Gastroesophageal sphincter (tissue), 4 donors: ENCODE measurements at regions not wholly inside any gene's neighbourhood (a gene's known extent, or its start where the extent isn't known, plus 50 kb on each side); places are given as distances from the start of the nearest gene placed in this dataset.

Experiments used
- ATAC-seq: fragments of 150-250 bp; one replicate; pipeline ENCODE4 v1.9.1; 2016; ENCODE audit warnings: mild to moderate bottlenecking, moderate library complexity
- H3K27ac ChIP-seq, 4 donors: fragments of 200-600 bp; sonication (generic) in 3 of 4; 1 replicate in 3 of 4; 2 replicates in 1 of 4; pipeline ENCODE4 v1.5.1; 2016 to 2019
- H3K27me3 ChIP-seq: fragments of 200-600 bp; sonication (generic); one replicate; pipeline ENCODE4 v1.5.1; 2019
- H3K36me3 ChIP-seq, 2 donors: fragments of 200-600 bp; sonication (generic); one replicate each; pipeline ENCODE4 v1.5.1; 2019; ENCODE audit warnings: control low read depth in 1 of 2
- H3K4me1 ChIP-seq, 3 donors: fragments of 200-600 bp; sonication (generic); 1 replicate in 2 of 3; 2 replicates in 1 of 3; pipeline ENCODE4 v1.5.1; 2016 to 2019; ENCODE audit warnings: control low read depth in 2 of 3
- H3K4me3 ChIP-seq, 2 donors: fragments of 200-600 bp; sonication (generic); one replicate each; pipeline ENCODE4 v1.5.1; 2019; ENCODE audit warnings: mild to moderate bottlenecking in 1 of 2, moderate library complexity in 1 of 2
- H3K9me3 ChIP-seq, 3 donors: fragments of 200-600 bp; sonication (generic); one replicate each; pipeline ENCODE4 v1.5.1; 2017 to 2019; ENCODE audit warnings: control low read depth in 2 of 3
- EP300 ChIP-seq: sonication (generic); formaldehyde crosslinking; IDR thresholded peaks from one replicate; pipeline ENCODE4 v1.6.1; 2017; ENCODE audit warnings: antibody characterized with exemption, mild to moderate bottlenecking
- POLR2A ChIP-seq, 2 donors: fragments of 450-650 bp; IDR thresholded peaks; one replicate each; pipeline ENCODE4 v1.6.1; 2017; ENCODE audit warnings: antibody characterized with exemption in 2 of 2, mild to moderate bottlenecking in 2 of 2, moderate library complexity in 1 of 2
- POLR2AphosphoS5 ChIP-seq: sonication (generic); formaldehyde crosslinking; IDR thresholded peaks from one replicate; pipeline ENCODE4 v1.6.1; 2017; ENCODE audit warnings: antibody characterized with exemption
- WGBS, 2 donors: methylation state at CpG; one replicate each; pipeline ENCODE4 v1.1.5; 2018; ENCODE audit warnings: low coverage in 1 of 2; 5-methylcytosine and 5-hydroxymethylcytosine counted together
- TF ChIP-seq, protein P1 (sequence below), 4 experiments: fragments of 200-600 bp in 2 of 4; fragments of 450-650 bp in 2 of 4; sonication (generic) in 1 of 4; IDR thresholded peaks; one replicate each; pipeline ENCODE4 v1.5.1; 2017 to 2019; ENCODE audit warnings: antibody characterized with exemption in 4 of 4, mild to moderate bottlenecking in 2 of 4, moderate library complexity in 2 of 4

- WGBS, 2 donors: 51 to 64% methylated on average over 4 to 5 of the region's 5 CpGs
- H3K27me3 ChIP-seq: no peaks in the 10 kb centered on the region
- H3K4me1 ChIP-seq: peaks cover 0 to 64% (median 6%) of the 10 kb centered on the region in 3 donors
- no peaks in the 10 kb centered on the region for H3K36me3 ChIP-seq
- H3K4me3 ChIP-seq: no peak overlapping the region
- H3K9me3 ChIP-seq: no peaks in the 10 kb centered on the region
- ATAC-seq: peak; percentile 16
- peak overlapping the region in 3 of 4 donors; percentile 47 to 62 (median 57) for H3K27ac ChIP-seq
- TF ChIP-seq POLR2AphosphoS5 (peak; percentile 38), POLR2A (IDR thresholded peaks at IDR 0.05) (no peak)
Measured at GRCh38 chr18:10057894-10058791, 144.3 kb downstream of the VAPA start.

DNA sequence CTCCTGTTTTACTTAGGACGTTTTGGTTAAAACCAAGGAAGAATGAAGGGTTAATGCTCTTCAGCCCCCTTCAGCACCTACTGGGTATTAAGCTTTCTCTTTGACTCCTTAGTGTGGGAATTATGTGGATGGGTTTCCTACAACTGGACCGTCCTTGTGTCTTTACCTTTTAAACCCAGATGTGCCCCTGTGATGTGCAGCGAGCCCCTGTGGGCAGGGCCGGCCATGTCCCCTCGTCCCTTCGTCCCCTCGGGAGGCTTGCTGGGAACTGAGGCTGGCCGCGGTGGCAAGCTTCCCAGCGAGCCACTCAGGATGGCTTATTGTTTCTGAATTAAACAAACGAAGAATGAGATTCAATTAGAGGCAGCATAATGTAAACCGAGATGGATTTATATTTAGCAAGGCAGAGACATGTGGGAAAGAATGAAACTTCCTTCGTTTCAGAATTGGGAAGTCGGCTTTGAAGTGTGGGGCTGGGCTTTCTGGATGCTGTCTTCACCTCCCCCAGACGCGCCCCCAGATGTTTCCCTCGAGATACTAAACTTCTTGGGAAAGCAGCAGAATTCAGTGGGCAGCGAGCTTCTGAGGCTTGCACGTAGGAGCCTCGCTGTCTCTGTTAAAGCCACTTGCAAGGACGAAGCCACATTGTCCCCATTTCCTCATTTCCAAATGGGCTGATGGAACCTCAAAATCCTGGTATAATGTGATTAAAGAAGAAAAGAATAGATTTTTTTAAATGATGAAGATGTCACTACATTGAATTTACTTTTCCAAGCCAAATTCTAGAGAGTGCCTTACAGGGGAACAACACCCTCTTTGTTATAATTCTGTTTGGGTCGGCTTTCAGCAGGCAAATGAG, 146.0 kb downstream of the VAPA start:
- WGBS, 2 donors: 34% methylated on average over 8 to 22 of the region's 22 CpGs
- ATAC-seq: no peak
- Histone ChIP-seq H3K36me3 (no peaks in the 10 kb centered on the region), H3K27ac (peak overlapping the region in 3 of 4 donors; percentile 9 to 55 (median 47)), H3K4me3 (peak overlapping the region in 1 of 2 donors; percentile 20), H3K9me3 (no peaks in the 10 kb centered on the region), H3K27me3 (no peaks in the 10 kb centered on the region), H3K4me1 (peaks cover 0 to 62% (median 6%) of the 10 kb centered on the region in 3 donors)
- TF ChIP-seq, protein P1, sequence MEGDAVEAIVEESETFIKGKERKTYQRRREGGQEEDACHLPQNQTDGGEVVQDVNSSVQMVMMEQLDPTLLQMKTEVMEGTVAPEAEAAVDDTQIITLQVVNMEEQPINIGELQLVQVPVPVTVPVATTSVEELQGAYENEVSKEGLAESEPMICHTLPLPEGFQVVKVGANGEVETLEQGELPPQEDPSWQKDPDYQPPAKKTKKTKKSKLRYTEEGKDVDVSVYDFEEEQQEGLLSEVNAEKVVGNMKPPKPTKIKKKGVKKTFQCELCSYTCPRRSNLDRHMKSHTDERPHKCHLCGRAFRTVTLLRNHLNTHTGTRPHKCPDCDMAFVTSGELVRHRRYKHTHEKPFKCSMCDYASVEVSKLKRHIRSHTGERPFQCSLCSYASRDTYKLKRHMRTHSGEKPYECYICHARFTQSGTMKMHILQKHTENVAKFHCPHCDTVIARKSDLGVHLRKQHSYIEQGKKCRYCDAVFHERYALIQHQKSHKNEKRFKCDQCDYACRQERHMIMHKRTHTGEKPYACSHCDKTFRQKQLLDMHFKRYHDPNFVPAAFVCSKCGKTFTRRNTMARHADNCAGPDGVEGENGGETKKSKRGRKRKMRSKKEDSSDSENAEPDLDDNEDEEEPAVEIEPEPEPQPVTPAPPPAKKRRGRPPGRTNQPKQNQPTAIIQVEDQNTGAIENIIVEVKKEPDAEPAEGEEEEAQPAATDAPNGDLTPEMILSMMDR (IDR thresholded peaks at IDR 0.05): no peak
- TF ChIP-seq POLR2A (IDR thresholded peaks at IDR 0.05) (no peak), POLR2AphosphoS5 (peak; percentile 13)

DNA sequence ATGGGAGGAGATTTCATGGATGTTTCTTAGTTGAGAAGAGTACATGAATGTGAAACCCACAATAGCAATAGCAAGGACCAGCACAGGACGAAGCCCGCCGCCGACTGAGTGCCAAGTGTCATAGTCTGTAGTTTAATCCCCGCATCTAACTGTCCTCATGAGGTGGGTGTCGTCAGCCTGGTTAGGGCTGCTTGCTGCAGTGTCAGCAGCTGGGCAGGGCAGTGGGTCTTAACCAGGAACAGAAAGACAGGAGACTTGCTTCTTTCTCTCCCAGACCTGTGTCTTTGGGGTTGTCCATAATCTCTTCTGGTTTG, 146.6 kb downstream of the VAPA start:
- Histone ChIP-seq H3K4me3 (no peak overlapping the region), H3K36me3 (no peaks in the 10 kb centered on the region), H3K4me1 (peaks cover 0 to 62% (median 6%) of the 10 kb centered on the region in 3 donors), H3K27me3 (no peaks in the 10 kb centered on the region), H3K27ac (peak overlapping the region in 2 of 4 donors; percentile 47 to 55), H3K9me3 (no peaks in the 10 kb centered on the region)
- ATAC-seq: no peak
- 55% methylated on average over 2 of the region's 6 CpGs; no CpG with 5 or more reads in 1 of the 2 donors for WGBS, 2 donors
- no peak for TF ChIP-seq POLR2AphosphoS5
- TF ChIP-seq, protein P1 (IDR thresholded peaks at IDR 0.05): no peak
- TF ChIP-seq POLR2A (IDR thresholded peaks at IDR 0.05): no peak
- no peak for TF ChIP-seq EP300

DNA sequence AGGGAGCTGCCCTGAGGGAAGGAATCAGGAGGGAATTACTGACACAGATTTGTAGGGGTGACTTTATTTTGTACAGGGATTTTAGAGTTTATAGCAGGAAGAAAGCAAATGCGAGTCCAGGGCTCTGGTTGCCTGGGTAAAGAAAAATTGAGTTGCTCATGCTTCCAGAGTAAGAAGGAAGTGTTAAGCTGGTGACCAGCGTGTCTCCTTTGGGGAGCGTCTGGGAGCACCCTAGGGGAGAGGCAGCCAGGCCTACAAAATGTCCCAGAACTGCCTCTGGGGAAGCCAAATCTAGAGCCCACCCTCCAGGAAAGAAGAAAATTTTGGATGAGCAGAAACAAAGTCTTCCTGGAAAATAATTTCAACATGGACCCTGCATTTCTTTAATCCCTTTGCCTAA, 147.0 kb downstream of the VAPA start:
- H3K27me3 ChIP-seq: no peaks in the 10 kb centered on the region
- peaks cover 0 to 62% (median 6%) of the 10 kb centered on the region in 3 donors for H3K4me1 ChIP-seq
- WGBS, 2 donors: 83 to 90% methylated on average over 2 to 3 of the region's 3 CpGs
- H3K9me3 ChIP-seq: no peaks in the 10 kb centered on the region
- ATAC-seq: no peak
- TF ChIP-seq EP300 (no peak), POLR2AphosphoS5 (no peak), POLR2A (IDR thresholded peaks at IDR 0.05) (no peak)
- TF ChIP-seq, protein P1 (IDR thresholded peaks at IDR 0.05): no peak
- H3K36me3 ChIP-seq: no peaks in the 10 kb centered on the region
- H3K27ac ChIP-seq: peak overlapping the region in 2 of 4 donors; percentile 47 to 55
- H3K4me3 ChIP-seq: no peak overlapping the region

GRCh38 chr18:10061566-10062140, 147.8 kb downstream of the VAPA start:
- no peaks in the 10 kb centered on the region for H3K36me3 ChIP-seq
- H3K27ac ChIP-seq: no peak overlapping the region
- WGBS, 2 donors: 49 to 61% methylated on average over 2 to 4 of the region's 4 CpGs
- H3K27me3 ChIP-seq: no peaks in the 10 kb centered on the region
- H3K9me3 ChIP-seq: no peaks in the 10 kb centered on the region
- no peak overlapping the region for H3K4me3 ChIP-seq
- TF ChIP-seq POLR2A (IDR thresholded peaks at IDR 0.05): no peak
- TF ChIP-seq, protein P1 (IDR thresholded peaks at IDR 0.05): no peak
- H3K4me1 ChIP-seq: peaks cover 0 to 60% (median 6%) of the 10 kb centered on the region in 3 donors
- ATAC-seq: no peak
